ENCODE measurements at regions not wholly inside any gene's neighbourhood (a gene's known extent, or its start where the extent isn't known, plus 50 kb on each side); places are given as distances from the start of the nearest gene placed in this dataset.

- TF ChIP-seq CTCF (IDR thresholded peaks at IDR 0.05; ENCODE audit: low read length), result no peak
- no peak for TF ChIP-seq EZH2 (optimal IDR thresholded peaks at IDR 0.05; ENCODE audit: low read depth, low read length)
These were observed 484.0 kb downstream of the UTRN start for GRCh38 chr6:144769142-144769541.
